ENCODE measurements at regions not wholly inside any gene's neighbourhood (a gene's known extent, or its start where the extent isn't known, plus 50 kb on each side); places are given as distances from the start of the nearest gene placed in this dataset.
A peak's percentile ranks its signal among the peaks of the same experiment; 100 is the strongest.

- no peak for DNase-seq
Observed at GRCh38 chr1:55695552-55695951, 480.4 kb upstream of the USP24 start.

GRCh38 chr1:55695151-55695550, 480.0 kb upstream of the USP24 start:
- DNase-seq: no peak

GRCh38 chr1:55694310-55694801, 479.2 kb upstream of the USP24 start:
- DNase-seq: no peak

DNA sequence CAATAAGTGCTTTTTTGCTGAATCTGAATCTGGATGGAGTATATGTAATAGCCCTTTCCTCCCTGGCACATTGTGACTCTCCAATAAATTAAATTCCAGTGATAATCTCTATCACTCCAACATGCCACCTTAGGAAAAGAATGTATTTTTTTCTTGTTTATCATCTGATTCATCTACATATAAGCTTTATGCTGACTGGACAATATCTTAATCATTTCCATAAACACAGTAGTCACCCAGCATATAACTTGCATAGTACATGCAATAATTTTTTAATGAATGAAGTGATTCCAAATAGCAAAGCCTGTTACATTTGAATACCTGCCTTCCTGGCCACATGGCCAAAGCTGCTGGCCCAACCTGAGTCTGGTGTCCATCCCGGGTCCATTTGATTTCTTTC, 477.6 kb upstream of the USP24 start:
- DNase-seq: no peak

- no peak for DNase-seq
Observed at GRCh38 chr1:55690366-55690765, 475.2 kb upstream of the USP24 start.

GRCh38 chr1:55689800-55690199, 474.6 kb upstream of the USP24 start:
- no peak for DNase-seq

DNA sequence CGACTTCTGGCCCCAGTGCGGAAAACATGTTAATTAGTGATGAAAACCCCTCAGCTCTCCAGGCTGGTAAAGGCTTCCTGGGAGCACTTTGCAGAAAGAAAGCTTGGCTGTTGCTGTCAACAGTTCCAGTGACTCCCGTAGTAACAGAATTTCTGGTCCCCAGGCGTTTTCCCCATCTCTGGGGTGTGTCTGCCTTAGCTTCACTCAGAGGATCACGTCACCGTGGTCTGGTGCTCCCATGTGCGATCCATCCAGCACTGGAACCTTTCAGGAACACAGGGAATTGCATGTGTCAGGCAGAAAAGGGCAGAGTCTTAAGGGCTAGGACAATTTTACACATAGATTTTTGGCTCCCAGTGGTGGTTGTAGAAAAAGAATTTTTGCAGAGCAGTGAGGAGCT, 470.4 kb upstream of the USP24 start:
- no peak for DNase-seq

DNA sequence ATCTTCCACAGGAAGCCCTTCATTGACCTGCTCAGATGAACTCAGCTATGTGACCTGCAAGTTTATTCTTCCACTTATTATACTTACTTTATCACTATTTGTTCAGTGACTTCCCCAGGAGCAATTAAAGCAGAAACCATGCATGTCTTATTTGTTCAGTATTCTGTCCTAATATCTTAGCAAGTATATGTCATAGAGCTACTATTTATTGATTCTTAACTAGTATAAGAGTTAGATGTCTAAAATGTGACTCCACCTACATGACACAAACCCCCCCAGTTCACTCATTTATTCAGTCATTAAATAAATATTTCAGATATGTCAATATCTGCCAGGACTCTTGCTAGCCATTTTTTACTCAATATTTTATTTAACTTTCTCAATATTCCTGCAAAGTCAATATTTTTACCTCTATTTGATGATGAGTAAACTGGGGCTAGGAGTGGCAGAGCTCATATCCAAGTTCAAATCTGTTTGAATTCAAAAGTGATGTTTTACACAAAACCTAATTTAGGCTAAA, 469.0 kb upstream of the USP24 start:
- no peak for DNase-seq

DNA sequence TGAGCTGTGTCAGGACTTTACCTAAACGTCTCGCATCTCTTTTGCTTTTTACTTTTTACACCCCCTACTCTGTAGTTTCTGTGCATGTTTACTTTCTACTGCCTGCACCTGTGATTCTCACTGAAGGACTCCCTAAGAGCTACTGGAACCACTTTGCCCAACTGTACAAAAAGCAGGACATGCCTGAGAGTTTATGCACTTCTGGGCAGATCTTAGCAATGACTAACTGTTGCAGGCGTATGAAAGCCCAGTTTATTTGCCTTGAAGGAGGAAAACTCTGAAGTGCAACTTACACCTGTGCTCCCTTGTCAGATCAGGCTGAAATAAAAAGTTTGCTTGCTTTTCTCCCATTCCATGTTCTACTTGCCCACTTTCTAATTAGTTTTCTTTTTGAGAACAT, 467.0 kb upstream of the USP24 start:
- DNase-seq: no peak

DNA sequence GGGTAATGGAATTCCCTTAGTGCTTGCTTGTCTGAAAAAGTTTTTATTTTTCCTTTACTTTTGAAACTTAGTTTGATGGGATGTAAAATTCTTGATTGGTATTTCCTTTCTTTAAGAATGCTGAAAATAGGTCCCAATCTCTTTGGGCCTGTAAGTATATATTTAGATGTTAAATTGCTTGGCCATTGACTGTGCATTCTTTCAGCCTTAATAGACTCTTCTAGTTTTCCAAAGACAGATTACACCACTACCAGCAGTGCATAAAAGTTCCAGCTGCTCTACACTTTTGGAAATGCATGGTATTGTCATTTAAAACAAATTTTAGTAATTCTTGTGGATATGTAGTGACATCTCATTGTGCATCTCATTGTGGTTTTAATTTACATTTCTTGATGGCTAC, 464.8 kb upstream of the USP24 start:
- DNase-seq: no peak

GRCh38 chr1:55673416-55673815, 458.3 kb upstream of the USP24 start:
- no peak for DNase-seq

- DNase-seq: no peak
Observed at GRCh38 chr1:55670331-55671082, 455.3 kb upstream of the USP24 start.

- no peak for DNase-seq
Observed at GRCh38 chr1:55669293-55669692, 454.1 kb upstream of the USP24 start.

DNA sequence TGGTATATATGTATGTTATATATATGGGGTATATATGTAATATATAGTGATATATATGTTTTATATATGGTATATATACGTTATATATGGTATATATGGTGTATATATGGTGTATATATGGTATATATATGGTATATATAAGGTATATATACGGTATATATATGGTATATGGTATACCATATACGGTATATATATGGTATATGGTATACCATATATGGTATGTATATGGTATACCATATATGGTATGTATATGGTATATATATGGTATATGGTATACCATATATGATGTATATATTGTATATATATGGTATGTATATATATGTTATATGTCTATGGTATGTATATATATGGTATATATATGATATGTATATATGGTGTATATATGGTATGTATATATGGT, 447.7 kb upstream of the USP24 start:
- no peak for DNase-seq

DNA sequence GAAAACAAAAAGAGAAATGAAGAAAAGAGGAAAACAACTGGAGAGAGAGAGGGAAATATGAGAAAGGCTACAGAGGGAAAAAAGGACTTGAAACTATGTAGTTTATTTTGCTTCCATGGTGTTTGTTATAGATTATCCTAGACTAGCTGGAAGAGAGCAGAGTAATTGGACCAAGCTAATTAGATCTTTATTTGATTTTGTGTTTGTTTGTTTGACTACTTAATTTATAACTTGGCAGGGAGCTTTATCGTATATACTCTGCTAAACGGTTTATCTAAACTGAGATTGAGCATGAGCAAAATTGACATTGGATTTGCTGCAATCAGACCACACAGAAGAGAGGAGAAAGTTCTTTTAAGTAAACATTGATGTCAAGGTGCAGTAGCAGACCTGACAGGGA, 443.8 kb upstream of the USP24 start:
- no peak for DNase-seq

DNA sequence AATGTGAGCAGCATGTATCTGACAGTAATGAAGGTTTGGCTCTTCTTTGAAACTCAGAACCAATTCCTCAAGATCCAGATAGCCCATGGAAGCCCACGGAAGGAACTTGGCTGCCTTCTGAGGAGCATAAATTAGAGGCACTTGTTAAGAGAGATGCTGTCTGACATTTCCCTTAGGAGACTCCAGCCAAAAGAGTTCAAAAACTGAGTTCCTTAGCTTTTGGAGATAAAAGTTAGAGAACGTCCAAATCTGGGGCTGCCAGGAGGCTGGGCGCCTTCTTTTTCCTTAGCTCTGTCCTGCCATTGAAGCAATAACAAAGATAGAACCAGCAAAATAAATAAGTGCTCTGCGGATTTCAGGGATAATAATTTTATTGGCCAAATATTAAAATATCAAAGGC, 439.6 kb upstream of the USP24 start:
- DNase-seq: no peak

- DNase-seq: no peak
Observed at GRCh38 chr1:55654171-55654570, 439.0 kb upstream of the USP24 start.

GRCh38 chr1:55650444-55650843, 435.3 kb upstream of the USP24 start:
- DNase-seq: no peak

- no peak for DNase-seq
Observed at GRCh38 chr1:55646181-55646580, 431.0 kb upstream of the USP24 start.

DNA sequence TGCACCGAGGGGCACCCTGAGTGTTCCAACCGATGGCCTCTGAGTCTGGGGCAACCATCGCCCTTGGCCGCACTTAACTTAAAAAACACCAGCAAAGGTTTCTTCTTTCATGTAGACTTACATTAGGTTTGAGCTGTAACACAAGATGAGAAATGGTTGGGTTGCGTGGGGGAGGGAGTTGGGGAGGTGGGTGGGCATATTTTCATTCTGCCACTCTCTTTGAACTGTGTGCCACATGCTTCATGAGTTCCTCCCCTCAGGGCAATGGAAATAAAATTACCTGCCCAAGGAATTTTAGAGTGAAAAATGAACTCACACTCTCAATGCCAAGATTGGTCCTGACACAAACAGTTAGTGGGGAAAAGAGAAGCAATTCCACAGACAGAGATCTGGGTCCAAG, 430.1 kb upstream of the USP24 start:
- DNase-seq: no peak

- DNase-seq: no peak
Observed at GRCh38 chr1:55641947-55642346, 426.8 kb upstream of the USP24 start.

- DNase-seq: peak; percentile 45
Observed at GRCh38 chr1:55640708-55641473, 425.7 kb upstream of the USP24 start.

GRCh38 chr1:55639526-55639925, 424.4 kb upstream of the USP24 start:
- DNase-seq: no peak

DNA sequence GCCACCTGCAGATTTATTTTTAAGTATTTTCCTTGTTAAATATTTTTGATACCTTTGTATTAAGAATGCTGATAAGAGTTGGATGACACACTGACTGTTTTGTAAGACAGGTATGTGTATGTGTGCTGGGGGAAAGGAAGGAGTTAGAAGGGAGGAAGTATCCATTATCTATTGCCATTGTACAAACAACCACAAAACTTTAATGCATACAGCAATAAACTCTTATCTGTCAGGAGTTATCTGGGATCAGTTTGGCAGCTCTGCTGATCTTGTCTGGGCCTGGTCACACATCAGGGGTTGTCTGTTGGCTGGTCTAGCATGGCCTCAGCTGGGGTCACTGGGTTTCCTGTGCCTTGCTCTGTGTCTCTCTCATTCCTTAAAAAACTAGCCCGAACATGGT, 423.9 kb upstream of the USP24 start:
- DNase-seq: no peak
